ENCODE measurements at regions not wholly inside any gene's neighbourhood (a gene's known extent, or its start where the extent isn't known, plus 50 kb on each side); places are given as distances from the start of the nearest gene placed in this dataset.

DNA sequence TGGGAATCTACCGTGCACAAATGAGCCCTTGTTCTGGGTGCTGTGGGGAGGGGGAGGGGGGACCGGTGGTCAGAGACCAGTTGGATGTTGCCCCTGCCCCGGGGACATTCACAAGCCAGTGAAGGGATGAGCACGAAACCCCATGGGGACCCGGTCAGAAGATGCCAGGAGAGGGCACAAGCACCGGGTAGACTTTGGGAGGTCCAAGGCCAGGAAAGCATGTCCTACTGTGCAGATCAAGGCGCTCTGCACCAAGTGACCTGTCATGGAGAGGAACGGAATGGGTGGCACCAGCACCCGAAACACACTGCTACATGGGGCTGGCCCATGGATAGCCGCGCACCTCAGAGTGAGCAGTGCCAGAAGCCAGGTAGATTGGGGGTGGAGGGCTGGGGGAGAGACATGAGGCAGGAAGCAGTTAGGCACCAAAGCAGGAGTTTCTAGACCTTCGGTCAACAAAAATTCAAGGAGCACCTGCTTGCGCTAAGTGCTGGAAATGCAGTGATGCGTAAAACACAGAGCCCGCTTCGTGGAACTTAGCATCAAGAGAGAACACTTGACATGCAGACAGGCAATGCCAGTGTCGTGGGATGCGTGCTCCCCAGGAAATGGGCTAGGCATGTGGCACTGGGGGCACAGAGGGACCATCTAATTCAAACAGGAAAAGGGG is 99.1 kb downstream of the CPN2 start:
- TF ChIP-seq TAF1 (IDR thresholded peaks at IDR 0.05; ENCODE audit: low read depth, low read length) = no peak
- no peak for TF ChIP-seq PAX5 (IDR thresholded peaks at IDR 0.05; ENCODE audit: insufficient read depth, low read length, severe bottlenecking)
- TF ChIP-seq POLR2A (IDR thresholded peaks at IDR 0.05; ENCODE audit: low read depth, low read length) = no peak
- TF ChIP-seq POLR2AphosphoS5 (IDR thresholded peaks at IDR 0.05; ENCODE audit: low read depth, low read length) = no peak
- no peak for TF ChIP-seq SPI1 (IDR thresholded peaks at IDR 0.05; ENCODE audit: low read depth, low read length)
- TF ChIP-seq POU2F2 (IDR thresholded peaks at IDR 0.05; ENCODE audit: low read depth, low read length) = no peak

Data from GM12891 (cell line).